ENCODE measurements at regions not wholly inside any gene's neighbourhood (a gene's known extent, or its start where the extent isn't known, plus 50 kb on each side); places are given as distances from the start of the nearest gene placed in this dataset.

DNA sequence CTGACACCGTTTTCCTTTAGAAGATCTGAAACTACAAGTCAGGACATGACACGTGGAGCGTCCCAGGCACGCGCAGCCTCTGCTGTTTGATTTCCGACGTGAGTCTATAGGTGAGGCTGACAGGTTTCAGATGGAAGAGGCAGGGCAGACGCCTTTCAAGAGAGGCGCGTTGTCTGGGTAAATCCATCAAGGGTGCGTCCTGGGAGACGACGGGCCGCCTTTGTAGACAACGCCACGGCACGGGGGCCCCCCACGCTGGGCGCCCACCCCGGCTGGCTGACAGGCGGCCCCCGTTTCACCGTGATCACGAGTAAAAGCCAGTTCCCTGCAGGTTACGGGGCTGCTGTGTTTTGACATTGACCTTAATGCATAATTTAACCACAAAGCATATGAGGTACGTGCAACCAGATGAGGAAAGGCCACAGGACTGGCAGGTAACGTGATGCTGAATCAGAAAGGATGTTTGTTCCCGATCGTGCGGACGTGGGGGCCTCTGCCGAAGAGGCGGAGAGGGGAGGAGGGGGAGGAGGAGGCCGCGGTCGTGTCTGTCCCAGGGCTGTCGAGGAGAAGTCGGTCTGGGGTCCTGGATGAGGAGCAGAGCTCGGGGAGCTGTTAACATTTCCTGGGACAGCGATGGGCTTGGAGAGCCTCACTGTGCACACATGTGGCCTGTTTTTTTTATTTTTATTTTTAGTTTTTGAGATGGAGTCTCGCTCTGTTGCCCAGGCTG is 51.1 kb upstream of the PPP2R3B start:
- no peak overlapping the region for H3K4me2 ChIP-seq (ENCODE audit: insufficient read depth in 1 of 2, low read depth in 2 of 2, low read length in 2 of 2)
- DNase-seq (ENCODE audit: low read depth in 1 of 2, low spot score in 2 of 2), result no peak
- no peak for TF ChIP-seq RFX5 (IDR thresholded peaks at IDR 0.05; ENCODE audit: borderline replicate concordance, low read depth, low read length)
- TF ChIP-seq HDAC6 (IDR thresholded peaks at IDR 0.05; ENCODE audit: low read depth, low read length), result no peak
- no peak for TF ChIP-seq CBX5 (IDR thresholded peaks at IDR 0.05; ENCODE audit: low read depth, low read length)
- TF ChIP-seq CHD1 (IDR thresholded peaks at IDR 0.05; ENCODE audit: low read depth, low read length), result no peak
- TF ChIP-seq, protein P1, sequence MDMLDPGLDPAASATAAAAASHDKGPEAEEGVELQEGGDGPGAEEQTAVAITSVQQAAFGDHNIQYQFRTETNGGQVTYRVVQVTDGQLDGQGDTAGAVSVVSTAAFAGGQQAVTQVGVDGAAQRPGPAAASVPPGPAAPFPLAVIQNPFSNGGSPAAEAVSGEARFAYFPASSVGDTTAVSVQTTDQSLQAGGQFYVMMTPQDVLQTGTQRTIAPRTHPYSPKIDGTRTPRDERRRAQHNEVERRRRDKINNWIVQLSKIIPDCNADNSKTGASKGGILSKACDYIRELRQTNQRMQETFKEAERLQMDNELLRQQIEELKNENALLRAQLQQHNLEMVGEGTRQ (IDR thresholded peaks at IDR 0.05; ENCODE audit: low read length), result no peak
- TF ChIP-seq CTBP2 (IDR thresholded peaks at IDR 0.05; ENCODE audit: borderline replicate concordance, insufficient read depth, insufficient read length, low read length), result no peak

More for the DNA sequence above, 51.1 kb upstream of the PPP2R3B start:
- no peak overlapping the region for H3K27ac ChIP-seq (ENCODE audit: low read depth, low read length)
- H2AK5ac ChIP-seq (ENCODE audit: low read depth, low read length), result no peak overlapping the region
- no peak overlapping the region for H3K4me3 ChIP-seq (ENCODE audit: extremely low read depth in 1 of 4, insufficient read depth in 2 of 4, low read depth in 3 of 4, low read length in 4 of 4)
- H3K36me3 ChIP-seq (ENCODE audit: control insufficient read depth in 2 of 4, insufficient read depth in 4 of 4, low read length in 3 of 4), result no peaks in the 10 kb centered on the region; a peak in 1 of 8 replicates
- 81% methylated on average over 31 of the region's 41 CpGs; no CpG with 5 or more reads in 1 of the 2 experiments for WGBS, 2 experiments (ENCODE audit: extremely low coverage in 1 of 2, insufficient coverage in 1 of 2, insufficient read length in 1 of 2, insufficient replicate concordance in 2 of 2, low coverage in 1 of 2, low lambda C conversion rate in 2 of 2, missing lambda C conversion rate in 1 of 2)
- H4K20me1 ChIP-seq (replicated peaks in 1 of 2; ENCODE audit: control insufficient read depth in 1 of 2, insufficient read depth in 2 of 2, low read length in 2 of 2), result peaks cover 0 to 6% of the 10 kb centered on the region in 2 experiments
- H3K23me2 ChIP-seq (ENCODE audit: low read depth, low read length), result peaks cover 3% of the 10 kb centered on the region; the same call in 1 of the 2 replicates
- H3K4me1 ChIP-seq (replicated peaks in 1 of 4; ENCODE audit: control insufficient read depth in 3 of 4, insufficient read depth in 4 of 4, low read length in 3 of 4), result peaks cover 0 to 5% (median under 1%) of the 10 kb centered on the region in 4 experiments; a peak in 4 of 7 replicates
- no peak overlapping the region for H3K23ac ChIP-seq (ENCODE audit: insufficient read length)
- H3K79me1 ChIP-seq (ENCODE audit: low read depth, low read length), result no peaks in the 10 kb centered on the region
- no peak overlapping the region for H3K9ac ChIP-seq (replicated peaks in 1 of 4; ENCODE audit: extremely low read depth in 1 of 4, low read depth in 3 of 4, low read length in 3 of 4)
- peak overlapping the region; percentile 94; the same call in 1 of the 2 replicates for H2BK12ac ChIP-seq (ENCODE audit: low read depth, low read length)
- POLR2A ChIA-PET (ENCODE audit: partially characterized antibody), result no interaction called here
- CTCF ChIA-PET (ENCODE audit: partially characterized antibody), result no interaction called here
- no peak overlapping the region for H3K14ac ChIP-seq (ENCODE audit: insufficient read length)
- no peak overlapping the region for H4K8ac ChIP-seq (ENCODE audit: extremely low read depth, insufficient read depth, low read length)
- no peak overlapping the region for H3K56ac ChIP-seq (replicated peaks; ENCODE audit: insufficient read length, low read depth, low read length)
- H3K18ac ChIP-seq (ENCODE audit: extremely low read depth, low read length), result no peak overlapping the region
- H2BK20ac ChIP-seq (ENCODE audit: low read length), result no peak overlapping the region
- no peak overlapping the region for H4K5ac ChIP-seq (ENCODE audit: insufficient read length, low read depth, low read length)
- H3K79me2 ChIP-seq (ENCODE audit: control insufficient read depth in 1 of 2, insufficient read depth in 2 of 2, low read length in 2 of 2), result no peaks in the 10 kb centered on the region
- H2AFZ ChIP-seq (ENCODE audit: low read length), result no peak overlapping the region
- peak overlapping the region; percentile 29; the same call in 1 of the 2 replicates for H2BK15ac ChIP-seq (ENCODE audit: low read length)
- no peaks in the 10 kb centered on the region for H3K27me3 ChIP-seq (replicated peaks in 1 of 4; ENCODE audit: control insufficient read depth in 3 of 4, extremely low read depth in 1 of 4, insufficient read depth in 3 of 4, low read length in 3 of 4)
- no peak overlapping the region for H4K91ac ChIP-seq (replicated peaks; ENCODE audit: insufficient read length, low read length)
- H2BK5ac ChIP-seq (ENCODE audit: low read depth, low read length), result peak overlapping the region; percentile 85; the same call in 1 of the 2 replicates
- FAIRE-seq, result no peak
- H3K9me3 ChIP-seq (ENCODE audit: insufficient read depth in 2 of 2, low read depth in 1 of 2, low read length in 1 of 2), result no peaks in the 10 kb centered on the region
- no peak overlapping the region for H3K4ac ChIP-seq (replicated peaks; ENCODE audit: insufficient read length, low read depth, low read length)
- H2BK120ac ChIP-seq (replicated peaks; ENCODE audit: low read depth, low read length), result no peak overlapping the region
